GM18870 (cell line): ENCODE measurements at regions not wholly inside any gene's neighbourhood (a gene's known extent, or its start where the extent isn't known, plus 50 kb on each side); places are given as distances from the start of the nearest gene placed in this dataset.
A peak's percentile ranks its signal among the peaks of the same experiment; 100 is the strongest.
"Not testable (repeated sequence)": the region's sequence is repeated elsewhere in the genome, so short reads cannot be mapped to it uniquely, and the experiment has no call there.

Source experiments
- ATAC-seq: cut with Tn5 transposase; IDR thresholded peaks from one replicate; pipeline ENCODE4 v1.9.1; 2021; ENCODE audit warnings: moderate library complexity; ENCODE audit not compliant: unreplicated experiment

GRCh38 chr3:5035113-5035512 lies 55.9 kb downstream of the BHLHE40 start:
- ATAC-seq = no peak

- no peak for ATAC-seq
These were observed 56.6 kb downstream of the BHLHE40 start for GRCh38 chr3:5035692-5036391.

GRCh38 chr3:5036392-5036766 lies 57.1 kb downstream of the BHLHE40 start:
- no peak for ATAC-seq

- no peak for ATAC-seq
These were observed 57.6 kb downstream of the BHLHE40 start for GRCh38 chr3:5036858-5037257.

GRCh38 chr3:5039585-5039984 lies 60.3 kb downstream of the BHLHE40 start:
- ATAC-seq = no peak

GRCh38 chr3:5041315-5041714 lies 62.1 kb downstream of the BHLHE40 start:
- no peak for ATAC-seq

- no peak for ATAC-seq
These were observed 66.7 kb downstream of the BHLHE40 start for GRCh38 chr3:5045961-5046360.

GRCh38 chr3:5047764-5048419 lies 68.7 kb downstream of the BHLHE40 start:
- ATAC-seq = no peak

GRCh38 chr3:5051772-5052171 lies 70.3 kb upstream of the ARL8B start:
- ATAC-seq = peak; percentile 70

- no peak for ATAC-seq
These were observed 69.8 kb upstream of the ARL8B start for GRCh38 chr3:5052247-5052646.

GRCh38 chr3:5053021-5053831 lies 68.9 kb upstream of the ARL8B start:
- ATAC-seq = no peak

GRCh38 chr3:5054098-5054497 lies 68.0 kb upstream of the ARL8B start:
- no peak for ATAC-seq

GRCh38 chr3:5054579-5054978 lies 67.5 kb upstream of the ARL8B start:
- ATAC-seq = not testable (repeated sequence)

GRCh38 chr3:5055357-5056110 lies 66.6 kb upstream of the ARL8B start:
- ATAC-seq = no peak

- ATAC-seq = no peak
These were observed 66.0 kb upstream of the ARL8B start for GRCh38 chr3:5056111-5056391.

GRCh38 chr3:5057272-5057671 lies 64.8 kb upstream of the ARL8B start:
- no peak for ATAC-seq

- ATAC-seq = peak; percentile 92
These were observed 64.2 kb upstream of the ARL8B start for GRCh38 chr3:5057857-5058324.

- ATAC-seq = no peak
These were observed 63.6 kb upstream of the ARL8B start for GRCh38 chr3:5058471-5058951.

GRCh38 chr3:5059782-5060181 lies 62.3 kb upstream of the ARL8B start:
- ATAC-seq = no peak

GRCh38 chr3:5061218-5061569 lies 60.9 kb upstream of the ARL8B start:
- ATAC-seq = no peak

- ATAC-seq = no peak
These were observed 58.4 kb upstream of the ARL8B start for GRCh38 chr3:5063724-5064123.
